ENCODE measurements at regions not wholly inside any gene's neighbourhood (a gene's known extent, or its start where the extent isn't known, plus 50 kb on each side); places are given as distances from the start of the nearest gene placed in this dataset.

- no peak for TF ChIP-seq REST (IDR thresholded peaks at IDR 0.05; ENCODE audit: insufficient read depth in 1 of 2, low read depth in 2 of 2, low read length in 2 of 2)
- no peak for TF ChIP-seq POLR2AphosphoS5 (IDR thresholded peaks at IDR 0.05; ENCODE audit: low read depth, low read length)
- no peak for TF ChIP-seq SIN3A (IDR thresholded peaks at IDR 0.05; ENCODE audit: borderline replicate concordance, insufficient read depth, low read length)
- no peak for TF ChIP-seq TAF1 (IDR thresholded peaks at IDR 0.05; ENCODE audit: borderline replicate concordance, insufficient read depth, low read length)
Measured at GRCh38 chr6:66986940-66987339, 1279.9 kb upstream of the EYS start.
